LoVo (cell line): ENCODE measurements at regions not wholly inside any gene's neighbourhood (a gene's known extent, or its start where the extent isn't known, plus 50 kb on each side); places are given as distances from the start of the nearest gene placed in this dataset.
"Not testable (repeated sequence)": the region's sequence is repeated elsewhere in the genome, so short reads cannot be mapped to it uniquely, and the experiment has no call there.

Source experiments
- DNase-seq: peaks from one replicate; pipeline ENCODE4 v3.0.0-alpha.2; 2016; ENCODE audit warnings: low spot score

- not testable (repeated sequence) for DNase-seq
These were observed 670.9 kb downstream of the TMEM121 start for GRCh38 chr14:106197264-106197663.

- DNase-seq, result no peak
These were observed 672.7 kb downstream of the TMEM121 start for GRCh38 chr14:106199097-106199496.

GRCh38 chr14:106200541-106201315, 674.3 kb downstream of the TMEM121 start:
- no peak for DNase-seq

GRCh38 chr14:106201376-106201775, 675.0 kb downstream of the TMEM121 start:
- peak; percentile 73 for DNase-seq

GRCh38 chr14:106203438-106203837, 677.1 kb downstream of the TMEM121 start:
- DNase-seq, result peak; percentile 61

- DNase-seq, result no peak
These were observed 677.7 kb downstream of the TMEM121 start for GRCh38 chr14:106204063-106204462.

GRCh38 chr14:106207316-106207715, 680.9 kb downstream of the TMEM121 start:
- DNase-seq, result peak; percentile 78

GRCh38 chr14:106208794-106209193, 682.4 kb downstream of the TMEM121 start:
- DNase-seq, result no peak

- DNase-seq, result no peak
These were observed 683.4 kb downstream of the TMEM121 start for GRCh38 chr14:106209755-106210154.

- DNase-seq, result peak; percentile 40
These were observed 684.3 kb downstream of the TMEM121 start for GRCh38 chr14:106210650-106211049.

GRCh38 chr14:106211334-106211900, 685.0 kb downstream of the TMEM121 start:
- DNase-seq, result no peak

GRCh38 chr14:106215229-106215628, 688.8 kb downstream of the TMEM121 start:
- no peak for DNase-seq

- DNase-seq, result no peak
These were observed 690.3 kb downstream of the TMEM121 start for GRCh38 chr14:106216679-106217078.

- DNase-seq, result no peak
These were observed 691.8 kb downstream of the TMEM121 start for GRCh38 chr14:106218174-106218573.

GRCh38 chr14:106222311-106222710, 695.9 kb downstream of the TMEM121 start:
- DNase-seq, result no peak

GRCh38 chr14:106222731-106223130, 696.3 kb downstream of the TMEM121 start:
- DNase-seq, result no peak

- no peak for DNase-seq
These were observed 701.4 kb downstream of the TMEM121 start for GRCh38 chr14:106227793-106228192.

- no peak for DNase-seq
These were observed 702.3 kb downstream of the TMEM121 start for GRCh38 chr14:106228541-106229158.

GRCh38 chr14:106230071-106230470, 703.7 kb downstream of the TMEM121 start:
- no peak for DNase-seq

- not testable (repeated sequence) for DNase-seq
These were observed 706.8 kb downstream of the TMEM121 start for GRCh38 chr14:106233191-106233590.

- DNase-seq, result not testable (repeated sequence)
These were observed 708.3 kb downstream of the TMEM121 start for GRCh38 chr14:106234525-106235254.

- DNase-seq, result no peak
These were observed 709.2 kb downstream of the TMEM121 start for GRCh38 chr14:106235356-106236159.
